HEK293 (cell line): ENCODE measurements at regions not wholly inside any gene's neighbourhood (a gene's known extent, or its start where the extent isn't known, plus 50 kb on each side); places are given as distances from the start of the nearest gene placed in this dataset.

Experiments used
- CTCF ChIA-PET: fragments of 350-600 bp; formaldehyde crosslinking; extraction: SDS; loops from one replicate; lab custom pipeline; 2021; ENCODE audit warnings: antibody characterized with exemption; lab: Yijun Ruan, JAX
- POLR2A ChIA-PET: fragments of 300-600 bp; formaldehyde crosslinking; extraction: SDS; loops from one replicate; lab custom pipeline; 2020; ENCODE audit warnings: antibody characterized with exemption, inconsistent platforms; lab: Yijun Ruan, JAX
- H3K27ac ChIP-seq: fragments of 200-500 bp; sonication (Bioruptor generic); 2 replicates; pipeline ENCODE4 v1.5.1; 2014; ENCODE audit warnings: low read depth, low read length, control low read depth, inconsistent platforms; ENCODE audit errors: extremely low read depth
- H3K36me3 ChIP-seq, 2 experiments: fragments of 200-500 bp in 1 of 2; sonication (Bioruptor generic) in 1 of 2; 1 replicate in 1 of 2; 2 replicates in 1 of 2; pipeline ENCODE4 v1.5.1; 2014 to 2017; ENCODE audit warnings: inconsistent platforms in 2 of 2, low read length in 2 of 2; ENCODE audit not compliant: control insufficient read depth in 2 of 2, insufficient read depth in 1 of 2
- H3K4me1 ChIP-seq: fragments of 200-500 bp; sonication (Bioruptor generic); 2 replicates; pipeline ENCODE4 v1.5.1; 2014; ENCODE audit warnings: mild to moderate bottlenecking, low read length, inconsistent platforms; ENCODE audit not compliant: control insufficient read depth, insufficient read depth
- H3K4me3 ChIP-seq: 2 replicates; pipeline ENCODE4 v1.5.1; 2011; ENCODE audit warnings: low read depth, mild to moderate bottlenecking, control low read depth, low read length, moderate library complexity
- H3K9me3 ChIP-seq: fragments of 200-500 bp; sonication (Bioruptor generic); 2 replicates; pipeline ENCODE4 v1.5.1; 2014; ENCODE audit warnings: low read depth, low read length, inconsistent platforms; ENCODE audit not compliant: control insufficient read depth, insufficient read depth
- CTCF ChIP-seq: fragments of 450-650 bp; formaldehyde crosslinking; IDR thresholded peaks from 2 replicates; pipeline ENCODE4 v1.5.1; 2016; ENCODE audit warnings: missing biosample characterization, missing genetic modification characterization
- FEZF1 ChIP-seq: fragments of 450-650 bp; formaldehyde crosslinking; IDR thresholded peaks from 2 replicates; pipeline ENCODE4 v1.5.1; 2016; ENCODE audit warnings: missing biosample characterization, missing genetic modification characterization
- GLIS2 ChIP-seq: fragments of 450-650 bp; formaldehyde crosslinking; IDR thresholded peaks from 2 replicates; pipeline ENCODE4 v1.5.1; 2016; ENCODE audit warnings: missing biosample characterization, missing genetic modification characterization
- HOXD13 ChIP-seq: sonication (generic); formaldehyde crosslinking; IDR thresholded peaks from 2 replicates; pipeline ENCODE4 v1.8.0; 2022; ENCODE audit warnings: missing genetic modification reagents, borderline replicate concordance
- MYNN ChIP-seq: fragments of 450-650 bp; formaldehyde crosslinking; IDR thresholded peaks from 2 replicates; pipeline ENCODE4 v1.5.1; 2016; ENCODE audit warnings: missing biosample characterization, missing genetic modification characterization, borderline replicate concordance
- ZFP69B ChIP-seq: fragments of 450-650 bp; formaldehyde crosslinking; IDR thresholded peaks from 2 replicates; pipeline ENCODE4 v1.5.1; 2016; ENCODE audit warnings: missing biosample characterization, missing genetic modification characterization
- ZNF121 ChIP-seq: fragments of 450-650 bp; formaldehyde crosslinking; IDR thresholded peaks from 2 replicates; pipeline ENCODE4 v1.5.1; 2016; ENCODE audit warnings: missing biosample characterization, missing genetic modification characterization
- ZNF148 ChIP-seq: fragments of 450-650 bp; formaldehyde crosslinking; IDR thresholded peaks from 2 replicates; pipeline ENCODE4 v1.5.0; 2017; ENCODE audit warnings: missing biosample characterization, missing genetic modification characterization, borderline replicate concordance
- ZNF19 ChIP-seq: fragments of 450-650 bp; formaldehyde crosslinking; IDR thresholded peaks from 2 replicates; pipeline ENCODE4; 2016; ENCODE audit warnings: missing biosample characterization, missing genetic modification characterization, low read depth
- ZNF366 ChIP-seq: fragments of 450-650 bp; formaldehyde crosslinking; conservative IDR thresholded peaks from 2 replicates; pipeline ENCODE4 v1.5.1; 2016; ENCODE audit warnings: missing biosample characterization, missing genetic modification characterization
- ZNF433 ChIP-seq: fragments of 450-650 bp; formaldehyde crosslinking; IDR thresholded peaks from 2 replicates; pipeline ENCODE4 v1.5.1; 2016; ENCODE audit warnings: missing biosample characterization, missing genetic modification characterization, low read depth
- ZNF48 ChIP-seq: fragments of 450-650 bp; formaldehyde crosslinking; IDR thresholded peaks from 2 replicates; pipeline ENCODE4 v1.5.1; 2016; ENCODE audit warnings: missing biosample characterization, missing genetic modification characterization
- ZNF561 ChIP-seq: fragments of 450-650 bp; IDR thresholded peaks from 2 replicates; pipeline ENCODE4 v1.5.1; 2018; ENCODE audit warnings: missing biosample characterization, missing genetic modification characterization, borderline replicate concordance
- ZSCAN16 ChIP-seq: fragments of 450-650 bp; formaldehyde crosslinking; IDR thresholded peaks from 2 replicates; pipeline ENCODE4 v1.5.1; 2016; ENCODE audit warnings: missing biosample characterization, missing genetic modification characterization
- ZSCAN30 ChIP-seq: fragments of 450-650 bp; IDR thresholded peaks from 2 replicates; pipeline ENCODE4 v1.5.1; 2018; ENCODE audit warnings: missing biosample characterization, mild to moderate bottlenecking, missing genetic modification characterization, moderate library complexity
- ZXDB ChIP-seq: fragments of 450-650 bp; formaldehyde crosslinking; IDR thresholded peaks from 2 replicates; pipeline ENCODE4 v1.5.1; 2016; ENCODE audit warnings: missing biosample characterization, missing genetic modification characterization
- TF ChIP-seq, protein P1 (sequence below): fragments of 450-650 bp; formaldehyde crosslinking; IDR thresholded peaks from 2 replicates; pipeline ENCODE4 v1.5.1; 2017; ENCODE audit warnings: missing biosample characterization, missing genetic modification characterization
- TF ChIP-seq, protein P2 (sequence below): fragments of 450-650 bp; formaldehyde crosslinking; IDR thresholded peaks from 2 replicates; pipeline ENCODE4 v1.5.1; 2017; ENCODE audit warnings: missing biosample characterization, missing genetic modification characterization
- TF ChIP-seq, protein P3 (sequence below): fragments of 450-650 bp; formaldehyde crosslinking; IDR thresholded peaks from 2 replicates; pipeline ENCODE4; 2016; ENCODE audit warnings: missing biosample characterization, missing genetic modification characterization
- TF ChIP-seq, protein P4 (sequence below): fragments of 450-650 bp; formaldehyde crosslinking; IDR thresholded peaks from 2 replicates; pipeline ENCODE4 v1.5.1; 2016; ENCODE audit warnings: missing biosample characterization, missing genetic modification characterization, borderline replicate concordance

DNA sequence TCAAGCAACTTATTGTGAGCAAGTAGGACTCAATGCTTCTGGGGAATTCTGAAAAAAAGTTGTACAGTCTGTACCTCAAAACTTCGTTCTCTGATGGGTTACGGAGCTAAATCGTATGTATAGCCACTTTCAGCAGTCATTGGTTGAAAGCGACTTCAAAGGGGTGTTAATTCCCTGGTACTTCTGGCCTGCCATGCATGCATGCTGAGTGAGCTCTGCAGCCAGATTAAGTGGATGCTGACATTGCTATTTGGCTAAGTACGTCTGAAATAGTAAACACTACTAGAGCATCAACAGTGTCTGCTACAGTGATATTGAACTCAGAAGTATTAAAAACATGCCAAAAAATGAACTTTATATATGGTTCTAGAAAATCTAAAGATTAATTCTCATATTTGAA, 1183.1 kb upstream of the PCDH20 start:
- Histone ChIP-seq H3K36me3 (no peaks in the 10 kb centered on the region), H3K9me3 (no peaks in the 10 kb centered on the region), H3K4me1 (no peaks in the 10 kb centered on the region), H3K27ac (no peak overlapping the region), H3K4me3 (no peak overlapping the region)
- no peak for TF ChIP-seq ZNF48
- TF ChIP-seq ZXDB (tag by site-specific recombination), result no peak
- ChIA-PET POLR2A (no interaction called here), CTCF (no interaction called here)

GRCh38 chr13:62595976-62596375, 1180.3 kb upstream of the PCDH20 start:
- Histone ChIP-seq H3K36me3 (no peaks in the 10 kb centered on the region), H3K4me1 (no peaks in the 10 kb centered on the region), H3K4me3 (no peak overlapping the region), H3K9me3 (no peaks in the 10 kb centered on the region), H3K27ac (no peak overlapping the region)
- ChIA-PET CTCF (no interaction called here), POLR2A (no interaction called here)
- no peak for TF ChIP-seq GLIS2 (tag by site-specific recombination)

- Histone ChIP-seq H3K9me3 (no peaks in the 10 kb centered on the region), H3K4me1 (no peaks in the 10 kb centered on the region), H3K4me3 (no peak overlapping the region), H3K36me3 (no peaks in the 10 kb centered on the region), H3K27ac (no peak overlapping the region)
- POLR2A ChIA-PET, result no interaction called here
- CTCF ChIA-PET, result no interaction called here
- TF ChIP-seq, protein P1, sequence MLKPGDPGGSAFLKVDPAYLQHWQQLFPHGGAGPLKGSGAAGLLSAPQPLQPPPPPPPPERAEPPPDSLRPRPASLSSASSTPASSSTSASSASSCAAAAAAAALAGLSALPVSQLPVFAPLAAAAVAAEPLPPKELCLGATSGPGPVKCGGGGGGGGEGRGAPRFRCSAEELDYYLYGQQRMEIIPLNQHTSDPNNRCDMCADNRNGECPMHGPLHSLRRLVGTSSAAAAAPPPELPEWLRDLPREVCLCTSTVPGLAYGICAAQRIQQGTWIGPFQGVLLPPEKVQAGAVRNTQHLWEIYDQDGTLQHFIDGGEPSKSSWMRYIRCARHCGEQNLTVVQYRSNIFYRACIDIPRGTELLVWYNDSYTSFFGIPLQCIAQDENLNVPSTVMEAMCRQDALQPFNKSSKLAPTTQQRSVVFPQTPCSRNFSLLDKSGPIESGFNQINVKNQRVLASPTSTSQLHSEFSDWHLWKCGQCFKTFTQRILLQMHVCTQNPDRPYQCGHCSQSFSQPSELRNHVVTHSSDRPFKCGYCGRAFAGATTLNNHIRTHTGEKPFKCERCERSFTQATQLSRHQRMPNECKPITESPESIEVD, result no peak
- TF ChIP-seq ZNF366 (tag by site-specific recombination) (no peak), ZNF561 (tag by site-specific recombination) (no peak), ZSCAN16 (tag by site-specific recombination) (no peak), ZNF433 (no peak), ZFP69B (tag by site-specific recombination) (no peak), HOXD13 (CRISPR knock-in tag) (no peak), ZNF148 (tag by site-specific recombination) (no peak), MYNN (tag by site-specific recombination) (no peak), ZNF19 (tag by site-specific recombination) (no peak), ZNF121 (tag by site-specific recombination) (no peak), ZSCAN30 (tag by site-specific recombination) (no peak), CTCF (tag by site-specific recombination) (no peak), FEZF1 (tag by site-specific recombination) (no peak)
- TF ChIP-seq, protein P2, sequence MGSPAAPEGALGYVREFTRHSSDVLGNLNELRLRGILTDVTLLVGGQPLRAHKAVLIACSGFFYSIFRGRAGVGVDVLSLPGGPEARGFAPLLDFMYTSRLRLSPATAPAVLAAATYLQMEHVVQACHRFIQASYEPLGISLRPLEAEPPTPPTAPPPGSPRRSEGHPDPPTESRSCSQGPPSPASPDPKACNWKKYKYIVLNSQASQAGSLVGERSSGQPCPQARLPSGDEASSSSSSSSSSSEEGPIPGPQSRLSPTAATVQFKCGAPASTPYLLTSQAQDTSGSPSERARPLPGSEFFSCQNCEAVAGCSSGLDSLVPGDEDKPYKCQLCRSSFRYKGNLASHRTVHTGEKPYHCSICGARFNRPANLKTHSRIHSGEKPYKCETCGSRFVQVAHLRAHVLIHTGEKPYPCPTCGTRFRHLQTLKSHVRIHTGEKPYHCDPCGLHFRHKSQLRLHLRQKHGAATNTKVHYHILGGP (tag by site-specific recombination), result no peak
- TF ChIP-seq, protein P3, sequence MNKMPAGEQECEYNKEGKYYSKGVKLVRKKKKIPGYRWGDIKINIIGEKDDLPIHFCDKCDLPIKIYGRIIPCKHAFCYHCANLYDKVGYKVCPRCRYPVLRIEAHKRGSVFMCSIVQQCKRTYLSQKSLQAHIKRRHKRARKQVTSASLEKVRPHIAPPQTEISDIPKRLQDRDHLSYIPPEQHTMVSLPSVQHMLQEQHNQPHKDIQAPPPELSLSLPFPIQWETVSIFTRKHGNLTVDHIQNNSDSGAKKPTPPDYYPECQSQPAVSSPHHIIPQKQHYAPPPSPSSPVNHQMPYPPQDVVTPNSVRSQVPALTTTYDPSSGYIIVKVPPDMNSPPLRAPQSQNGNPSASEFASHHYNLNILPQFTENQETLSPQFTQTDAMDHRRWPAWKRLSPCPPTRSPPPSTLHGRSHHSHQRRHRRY (tag by site-specific recombination), result no peak
- TF ChIP-seq, protein P4, sequence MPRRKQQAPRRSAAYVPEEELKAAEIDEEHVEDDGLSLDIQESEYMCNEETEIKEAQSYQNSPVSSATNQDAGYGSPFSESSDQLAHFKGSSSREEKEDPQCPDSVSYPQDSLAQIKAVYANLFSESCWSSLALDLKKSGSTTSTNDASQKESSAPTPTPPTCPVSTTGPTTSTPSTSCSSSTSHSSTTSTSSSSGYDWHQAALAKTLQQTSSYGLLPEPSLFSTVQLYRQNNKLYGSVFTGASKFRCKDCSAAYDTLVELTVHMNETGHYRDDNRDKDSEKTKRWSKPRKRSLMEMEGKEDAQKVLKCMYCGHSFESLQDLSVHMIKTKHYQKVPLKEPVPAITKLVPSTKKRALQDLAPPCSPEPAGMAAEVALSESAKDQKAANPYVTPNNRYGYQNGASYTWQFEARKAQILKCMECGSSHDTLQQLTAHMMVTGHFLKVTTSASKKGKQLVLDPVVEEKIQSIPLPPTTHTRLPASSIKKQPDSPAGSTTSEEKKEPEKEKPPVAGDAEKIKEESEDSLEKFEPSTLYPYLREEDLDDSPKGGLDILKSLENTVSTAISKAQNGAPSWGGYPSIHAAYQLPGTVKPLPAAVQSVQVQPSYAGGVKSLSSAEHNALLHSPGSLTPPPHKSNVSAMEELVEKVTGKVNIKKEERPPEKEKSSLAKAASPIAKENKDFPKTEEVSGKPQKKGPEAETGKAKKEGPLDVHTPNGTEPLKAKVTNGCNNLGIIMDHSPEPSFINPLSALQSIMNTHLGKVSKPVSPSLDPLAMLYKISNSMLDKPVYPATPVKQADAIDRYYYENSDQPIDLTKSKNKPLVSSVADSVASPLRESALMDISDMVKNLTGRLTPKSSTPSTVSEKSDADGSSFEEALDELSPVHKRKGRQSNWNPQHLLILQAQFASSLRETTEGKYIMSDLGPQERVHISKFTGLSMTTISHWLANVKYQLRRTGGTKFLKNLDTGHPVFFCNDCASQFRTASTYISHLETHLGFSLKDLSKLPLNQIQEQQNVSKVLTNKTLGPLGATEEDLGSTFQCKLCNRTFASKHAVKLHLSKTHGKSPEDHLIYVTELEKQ, result no peak
Measured at GRCh38 chr13:62593804-62594203, 1178.2 kb upstream of the PCDH20 start.
